Epithelial cell of esophagus (primary cell): ENCODE measurements at regions not wholly inside any gene's neighbourhood (a gene's known extent, or its start where the extent isn't known, plus 50 kb on each side); places are given as distances from the start of the nearest gene placed in this dataset.

ENCODE experiments used
- DNase-seq: peaks from one replicate; pipeline ENCODE4 v3.0.0; 2010; ENCODE audit warnings: low read depth
- H3K4me3 ChIP-seq: 2 replicates; pipeline ENCODE4 v1.5.1; 2011; ENCODE audit warnings: mild to moderate bottlenecking, low read length, control low read depth
- CTCF ChIP-seq: IDR thresholded peaks from 2 replicates; pipeline ENCODE4 v1.5.1; 2011; ENCODE audit warnings: low read depth, mild to moderate bottlenecking, low read length, control low read depth, inconsistent platforms; ENCODE audit not compliant: insufficient read depth; ENCODE audit errors: missing control alignments

- H3K4me3 ChIP-seq = no peak overlapping the region
- no peak for DNase-seq
- TF ChIP-seq CTCF = no peak
These were observed 100.9 kb upstream of the BHLHE23 start for GRCh38 chr20:63107449-63108200.

GRCh38 chr20:63106765-63107448, 100.1 kb upstream of the BHLHE23 start:
- DNase-seq = no peak
- H3K4me3 ChIP-seq = no peak overlapping the region
- no peak for TF ChIP-seq CTCF

GRCh38 chr20:63106108-63106764, 99.5 kb upstream of the BHLHE23 start:
- H3K4me3 ChIP-seq = no peak overlapping the region
- no peak for TF ChIP-seq CTCF
- no peak for DNase-seq

GRCh38 chr20:63105211-63106107, 98.7 kb upstream of the BHLHE23 start:
- DNase-seq = no peak
- H3K4me3 ChIP-seq = no peak overlapping the region
- TF ChIP-seq CTCF = no peak

GRCh38 chr20:63104312-63105181, 97.8 kb upstream of the BHLHE23 start:
- no peak for TF ChIP-seq CTCF
- H3K4me3 ChIP-seq = no peak overlapping the region
- DNase-seq = no peak
